WERI-Rb-1 (cell line): ENCODE measurements at regions not wholly inside any gene's neighbourhood (a gene's known extent, or its start where the extent isn't known, plus 50 kb on each side); places are given as distances from the start of the nearest gene placed in this dataset.

Source experiments
- DNase-seq: peaks from one replicate; pipeline ENCODE4 v3.0.0-alpha.2; 2020
- H3K27ac ChIP-seq: fragments of 250-450 bp; sonication (Bioruptor Pico); 2 replicates; pipeline ENCODE4 v1.5.1; 2020; ENCODE audit warnings: mild to moderate bottlenecking, moderate library complexity
- H3K27me3 ChIP-seq: fragments of 250-450 bp; sonication (Bioruptor Pico); 2 replicates; pipeline ENCODE4 v1.5.1; 2021; ENCODE audit warnings: mild to moderate bottlenecking, low read depth, moderate library complexity; ENCODE audit not compliant: insufficient read depth, severe bottlenecking
- H3K36me3 ChIP-seq: fragments of 250-450 bp; sonication (Bioruptor Pico); 2 replicates; pipeline ENCODE4 v1.5.1; 2020; ENCODE audit warnings: mild to moderate bottlenecking, moderate library complexity
- H3K4me3 ChIP-seq: 2 replicates; pipeline ENCODE4 v1.5.1; 2011; ENCODE audit warnings: low read depth, mild to moderate bottlenecking, control low read depth, low read length
- H3K9me3 ChIP-seq: fragments of 250-450 bp; sonication (Bioruptor Pico); 2 replicates; pipeline ENCODE4 v1.5.1; 2021; ENCODE audit warnings: mild to moderate bottlenecking, moderate library complexity; ENCODE audit not compliant: severe bottlenecking
- TF ChIP-seq, protein P1 (sequence below): IDR thresholded peaks from 2 replicates; pipeline ENCODE4 v1.5.1; 2011; ENCODE audit warnings: low read depth, mild to moderate bottlenecking, control low read depth, inconsistent platforms, low read length

DNA sequence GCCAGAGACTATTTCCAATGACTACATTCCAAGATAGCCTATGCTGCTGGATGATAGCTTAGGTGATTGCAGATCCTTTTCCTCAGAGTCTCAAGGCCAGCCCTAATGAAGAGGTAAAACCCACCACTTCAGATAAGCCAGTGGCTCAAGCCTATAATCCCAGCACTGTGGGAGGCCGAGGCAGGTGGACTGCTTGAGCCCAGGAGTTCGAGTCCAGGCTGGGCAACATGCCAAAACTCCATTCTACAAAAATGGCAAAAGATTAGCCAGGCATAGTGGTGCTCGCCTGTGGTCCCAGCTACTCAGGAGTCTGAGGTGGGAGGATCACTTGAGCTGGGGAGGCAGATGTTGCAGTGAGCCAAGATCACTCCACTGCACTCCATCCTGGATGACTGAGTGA, 495.3 kb downstream of the ZIC1 start:
- Histone ChIP-seq H3K27ac (no peak overlapping the region), H3K27me3 (no peaks in the 10 kb centered on the region), H3K4me3 (no peak overlapping the region), H3K36me3 (no peaks in the 10 kb centered on the region), H3K9me3 (no peaks in the 10 kb centered on the region)
- TF ChIP-seq, protein P1, sequence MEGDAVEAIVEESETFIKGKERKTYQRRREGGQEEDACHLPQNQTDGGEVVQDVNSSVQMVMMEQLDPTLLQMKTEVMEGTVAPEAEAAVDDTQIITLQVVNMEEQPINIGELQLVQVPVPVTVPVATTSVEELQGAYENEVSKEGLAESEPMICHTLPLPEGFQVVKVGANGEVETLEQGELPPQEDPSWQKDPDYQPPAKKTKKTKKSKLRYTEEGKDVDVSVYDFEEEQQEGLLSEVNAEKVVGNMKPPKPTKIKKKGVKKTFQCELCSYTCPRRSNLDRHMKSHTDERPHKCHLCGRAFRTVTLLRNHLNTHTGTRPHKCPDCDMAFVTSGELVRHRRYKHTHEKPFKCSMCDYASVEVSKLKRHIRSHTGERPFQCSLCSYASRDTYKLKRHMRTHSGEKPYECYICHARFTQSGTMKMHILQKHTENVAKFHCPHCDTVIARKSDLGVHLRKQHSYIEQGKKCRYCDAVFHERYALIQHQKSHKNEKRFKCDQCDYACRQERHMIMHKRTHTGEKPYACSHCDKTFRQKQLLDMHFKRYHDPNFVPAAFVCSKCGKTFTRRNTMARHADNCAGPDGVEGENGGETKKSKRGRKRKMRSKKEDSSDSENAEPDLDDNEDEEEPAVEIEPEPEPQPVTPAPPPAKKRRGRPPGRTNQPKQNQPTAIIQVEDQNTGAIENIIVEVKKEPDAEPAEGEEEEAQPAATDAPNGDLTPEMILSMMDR: no peak
- DNase-seq: no peak

DNA sequence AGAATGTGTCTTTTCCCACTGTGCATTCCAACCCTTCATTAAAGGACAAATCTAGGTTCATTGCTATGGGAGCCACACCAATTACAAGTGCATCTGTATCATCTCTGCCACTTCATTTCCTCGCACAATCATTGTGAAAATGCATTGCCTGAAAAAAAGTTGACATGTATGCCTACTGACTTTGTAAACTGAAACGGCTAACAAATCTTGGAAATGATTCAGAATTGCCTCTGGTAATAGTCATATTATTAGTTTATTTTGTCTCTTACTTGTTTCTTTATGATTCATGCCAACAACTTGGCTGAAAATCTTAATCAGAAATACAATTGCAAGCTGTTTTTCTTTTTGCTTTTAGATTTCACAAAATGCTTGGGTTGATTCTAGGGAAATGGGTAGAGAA, 497.1 kb downstream of the ZIC1 start:
- Histone ChIP-seq H3K4me3 (no peak overlapping the region), H3K36me3 (no peaks in the 10 kb centered on the region), H3K9me3 (no peaks in the 10 kb centered on the region), H3K27ac (no peak overlapping the region), H3K27me3 (no peaks in the 10 kb centered on the region)
- no peak for DNase-seq
- TF ChIP-seq, protein P1: no peak

DNA sequence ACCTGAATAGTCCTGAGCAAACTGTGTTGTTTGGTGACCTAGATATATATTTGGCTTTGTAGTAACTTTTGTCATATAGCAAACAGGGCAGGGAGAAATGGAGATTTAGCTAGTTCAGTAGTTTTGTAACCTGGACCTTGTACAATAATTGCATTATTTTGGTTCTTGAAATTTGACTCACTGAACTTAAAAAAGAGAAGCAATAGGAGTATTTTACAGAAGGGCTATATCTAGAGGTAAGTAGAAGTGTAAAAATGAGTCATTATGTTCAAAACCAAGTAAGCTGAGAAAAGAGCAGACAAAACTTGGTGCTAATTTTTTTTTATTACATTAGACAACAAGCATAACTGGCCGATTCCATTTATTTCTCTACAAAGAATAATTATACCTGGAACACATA, 505.4 kb downstream of the ZIC1 start:
- no peaks in the 10 kb centered on the region for H3K27me3 ChIP-seq
- DNase-seq: no peak
- no peak overlapping the region for H3K27ac ChIP-seq
- TF ChIP-seq, protein P1: no peak
- H3K9me3 ChIP-seq: no peaks in the 10 kb centered on the region
- H3K4me3 ChIP-seq: no peak overlapping the region
- no peaks in the 10 kb centered on the region for H3K36me3 ChIP-seq

DNA sequence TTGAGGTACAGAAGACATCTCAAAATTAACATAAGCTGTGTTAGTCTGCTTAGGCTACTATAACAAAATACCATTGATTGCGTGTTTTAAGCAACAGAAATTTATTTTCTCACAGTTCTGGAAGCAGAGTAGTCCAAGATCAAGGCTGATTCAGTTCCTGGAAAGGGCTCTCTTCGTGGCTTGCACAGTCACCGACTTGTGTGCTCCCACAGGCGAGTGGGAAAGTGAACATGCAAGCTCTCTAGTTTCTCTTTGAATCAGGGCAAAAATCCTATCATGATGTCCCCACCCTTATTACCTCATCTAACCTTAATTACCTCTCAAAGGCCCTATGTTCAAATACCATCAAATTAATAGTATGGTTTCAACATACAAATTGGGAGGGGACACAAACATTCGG, 505.9 kb downstream of the ZIC1 start:
- Histone ChIP-seq H3K36me3 (no peaks in the 10 kb centered on the region), H3K9me3 (no peaks in the 10 kb centered on the region), H3K27me3 (no peaks in the 10 kb centered on the region), H3K27ac (no peak overlapping the region), H3K4me3 (no peak overlapping the region)
- TF ChIP-seq, protein P1: no peak
- DNase-seq: no peak

DNA sequence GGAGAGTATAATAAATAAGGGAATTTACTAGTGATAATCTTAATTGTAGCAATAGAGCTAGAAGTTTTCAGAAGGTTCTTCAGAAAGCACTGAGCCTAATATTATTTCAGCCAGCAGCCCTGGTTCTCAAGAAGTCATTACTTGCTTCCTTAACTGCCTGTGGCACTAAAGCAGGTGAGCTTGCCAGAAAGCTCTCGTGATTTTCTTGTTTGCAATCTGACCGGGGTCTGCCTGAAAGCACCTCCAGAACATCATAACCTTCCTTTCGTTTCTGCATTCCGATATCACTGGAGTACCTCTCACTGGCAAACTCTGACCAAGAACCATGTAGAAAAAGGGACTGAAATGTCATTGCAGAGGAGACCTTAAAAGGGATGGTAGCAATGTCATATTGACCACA, 510.3 kb downstream of the ZIC1 start:
- H3K27me3 ChIP-seq: no peaks in the 10 kb centered on the region
- H3K27ac ChIP-seq: no peak overlapping the region
- H3K36me3 ChIP-seq: no peaks in the 10 kb centered on the region
- TF ChIP-seq, protein P1: no peak
- DNase-seq: no peak
- H3K4me3 ChIP-seq: no peak overlapping the region
- H3K9me3 ChIP-seq: no peaks in the 10 kb centered on the region

DNA sequence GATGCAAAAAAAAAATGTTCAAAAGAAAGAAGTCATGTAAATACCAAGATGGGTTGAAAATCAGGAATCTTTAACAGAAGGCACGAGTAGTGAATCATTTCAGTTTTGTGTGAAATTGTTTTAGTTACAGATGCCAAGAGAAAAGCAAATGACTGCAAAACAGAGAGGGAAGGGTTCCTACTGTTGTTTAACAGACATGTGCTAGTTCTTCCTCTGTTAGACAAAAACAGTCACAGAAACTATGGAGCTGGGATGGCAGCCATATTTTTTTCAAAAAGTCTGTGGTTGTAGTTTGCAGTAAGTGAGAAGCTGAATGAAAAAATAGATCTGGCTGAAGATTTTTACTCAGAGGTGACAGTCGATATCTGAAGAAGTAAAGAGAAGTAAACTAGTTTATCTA, 511.9 kb downstream of the ZIC1 start:
- DNase-seq: no peak
- no peak overlapping the region for H3K4me3 ChIP-seq
- no peak overlapping the region for H3K27ac ChIP-seq
- no peaks in the 10 kb centered on the region for H3K9me3 ChIP-seq
- no peaks in the 10 kb centered on the region for H3K36me3 ChIP-seq
- TF ChIP-seq, protein P1: no peak
- no peaks in the 10 kb centered on the region for H3K27me3 ChIP-seq
